ENCODE measurements at regions not wholly inside any gene's neighbourhood (a gene's known extent, or its start where the extent isn't known, plus 50 kb on each side); places are given as distances from the start of the nearest gene placed in this dataset.

DNA sequence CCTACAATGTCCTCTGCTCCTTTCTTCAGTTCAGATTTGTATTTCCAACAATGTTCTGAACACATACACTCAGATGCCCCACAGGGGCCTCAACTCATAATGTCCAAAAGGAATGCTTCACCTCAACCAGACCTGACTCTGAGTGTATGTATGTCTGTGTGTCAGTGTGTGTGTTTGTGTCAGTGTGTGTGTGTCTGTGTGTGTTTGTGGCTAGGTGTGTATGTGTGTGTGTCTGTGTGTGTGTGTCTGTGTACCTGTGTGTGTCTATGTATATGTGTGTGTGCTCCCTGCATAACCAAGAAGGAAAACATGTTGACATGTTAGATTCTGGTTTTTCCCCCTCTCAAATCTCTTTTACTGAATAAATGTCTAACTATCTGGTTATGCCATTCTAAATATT is 87.3 kb upstream of the PCSK1 start:
- Histone ChIP-seq H3K36me3 (no peaks in the 10 kb centered on the region), H3K27me3 (no peaks in the 10 kb centered on the region), H3K9me3 (peaks cover 0 to 1% (median 0%) of the 10 kb centered on the region in 4 donors), H3K4me1 (peaks cover 0 to 7% (median 3%) of the 10 kb centered on the region in 4 donors), H3K27ac (no peak overlapping the region), H3K4me3 (no peak overlapping the region)
- intact Hi-C loops (cut with DNase I), result no loop called here
- TF ChIP-seq POLR2AphosphoS5 (IDR thresholded peaks at IDR 0.05) (no peak), POLR2A (IDR thresholded peaks at IDR 0.05) (no peak), EP300 (IDR thresholded peaks at IDR 0.05) (no peak)
- TF ChIP-seq, protein P1, sequence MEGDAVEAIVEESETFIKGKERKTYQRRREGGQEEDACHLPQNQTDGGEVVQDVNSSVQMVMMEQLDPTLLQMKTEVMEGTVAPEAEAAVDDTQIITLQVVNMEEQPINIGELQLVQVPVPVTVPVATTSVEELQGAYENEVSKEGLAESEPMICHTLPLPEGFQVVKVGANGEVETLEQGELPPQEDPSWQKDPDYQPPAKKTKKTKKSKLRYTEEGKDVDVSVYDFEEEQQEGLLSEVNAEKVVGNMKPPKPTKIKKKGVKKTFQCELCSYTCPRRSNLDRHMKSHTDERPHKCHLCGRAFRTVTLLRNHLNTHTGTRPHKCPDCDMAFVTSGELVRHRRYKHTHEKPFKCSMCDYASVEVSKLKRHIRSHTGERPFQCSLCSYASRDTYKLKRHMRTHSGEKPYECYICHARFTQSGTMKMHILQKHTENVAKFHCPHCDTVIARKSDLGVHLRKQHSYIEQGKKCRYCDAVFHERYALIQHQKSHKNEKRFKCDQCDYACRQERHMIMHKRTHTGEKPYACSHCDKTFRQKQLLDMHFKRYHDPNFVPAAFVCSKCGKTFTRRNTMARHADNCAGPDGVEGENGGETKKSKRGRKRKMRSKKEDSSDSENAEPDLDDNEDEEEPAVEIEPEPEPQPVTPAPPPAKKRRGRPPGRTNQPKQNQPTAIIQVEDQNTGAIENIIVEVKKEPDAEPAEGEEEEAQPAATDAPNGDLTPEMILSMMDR (IDR thresholded peaks at IDR 0.05), result no peak
- no peak for DNase-seq

DNA sequence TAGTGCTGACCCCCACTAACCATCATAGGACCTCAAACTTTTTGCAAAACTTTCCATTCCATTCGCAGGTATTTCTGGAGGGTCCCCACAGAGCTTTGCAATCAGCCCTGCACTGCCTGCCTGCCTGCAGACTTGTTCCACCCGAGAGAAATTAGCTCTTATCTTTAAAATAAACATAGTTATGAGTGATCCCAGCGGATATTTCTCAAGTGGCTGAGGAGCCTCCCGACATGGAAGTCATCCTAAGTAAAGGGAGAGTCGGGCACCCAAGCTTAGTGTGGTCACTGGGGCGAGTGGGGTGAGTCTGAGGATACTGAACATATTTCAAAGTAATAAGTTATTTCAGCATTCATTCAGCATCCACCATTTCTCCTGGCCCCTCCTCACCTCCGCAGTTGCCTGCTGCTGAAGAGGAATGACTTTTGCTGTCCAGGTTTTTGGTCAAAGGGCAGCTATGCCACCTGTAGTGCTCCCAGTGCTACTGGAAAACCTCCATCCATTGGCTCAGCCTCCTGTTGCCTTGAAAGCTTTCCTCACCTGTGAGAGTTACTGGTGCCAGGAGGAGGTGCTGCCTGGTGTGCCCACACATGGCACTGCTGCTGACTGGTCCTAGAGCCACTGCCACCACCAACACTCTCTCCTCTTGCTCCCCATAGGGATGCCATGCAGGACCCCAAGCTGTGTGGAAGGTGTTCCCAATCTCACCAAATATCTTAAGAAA is 89.7 kb upstream of the PCSK1 start:
- H3K9me3 ChIP-seq, result no peaks in the 10 kb centered on the region
- H3K27me3 ChIP-seq, result no peaks in the 10 kb centered on the region
- H3K36me3 ChIP-seq, result no peaks in the 10 kb centered on the region
- DNase-seq, result no peak
- no peak overlapping the region for H3K4me3 ChIP-seq
- WGBS, 2 donors, result 52 to 68% methylated on average over 7 of the region's 7 CpGs
- no peaks in the 10 kb centered on the region for H3K4me1 ChIP-seq
- intact Hi-C loops (cut with DNase I), result no loop called here
- H3K27ac ChIP-seq, result no peak overlapping the region
- TF ChIP-seq POLR2AphosphoS5 (IDR thresholded peaks at IDR 0.05), result no peak
- TF ChIP-seq POLR2A (IDR thresholded peaks at IDR 0.05), result no peak
- no peak for TF ChIP-seq EP300 (IDR thresholded peaks at IDR 0.05)
- TF ChIP-seq, protein P1 (IDR thresholded peaks at IDR 0.05), result no peak

DNA sequence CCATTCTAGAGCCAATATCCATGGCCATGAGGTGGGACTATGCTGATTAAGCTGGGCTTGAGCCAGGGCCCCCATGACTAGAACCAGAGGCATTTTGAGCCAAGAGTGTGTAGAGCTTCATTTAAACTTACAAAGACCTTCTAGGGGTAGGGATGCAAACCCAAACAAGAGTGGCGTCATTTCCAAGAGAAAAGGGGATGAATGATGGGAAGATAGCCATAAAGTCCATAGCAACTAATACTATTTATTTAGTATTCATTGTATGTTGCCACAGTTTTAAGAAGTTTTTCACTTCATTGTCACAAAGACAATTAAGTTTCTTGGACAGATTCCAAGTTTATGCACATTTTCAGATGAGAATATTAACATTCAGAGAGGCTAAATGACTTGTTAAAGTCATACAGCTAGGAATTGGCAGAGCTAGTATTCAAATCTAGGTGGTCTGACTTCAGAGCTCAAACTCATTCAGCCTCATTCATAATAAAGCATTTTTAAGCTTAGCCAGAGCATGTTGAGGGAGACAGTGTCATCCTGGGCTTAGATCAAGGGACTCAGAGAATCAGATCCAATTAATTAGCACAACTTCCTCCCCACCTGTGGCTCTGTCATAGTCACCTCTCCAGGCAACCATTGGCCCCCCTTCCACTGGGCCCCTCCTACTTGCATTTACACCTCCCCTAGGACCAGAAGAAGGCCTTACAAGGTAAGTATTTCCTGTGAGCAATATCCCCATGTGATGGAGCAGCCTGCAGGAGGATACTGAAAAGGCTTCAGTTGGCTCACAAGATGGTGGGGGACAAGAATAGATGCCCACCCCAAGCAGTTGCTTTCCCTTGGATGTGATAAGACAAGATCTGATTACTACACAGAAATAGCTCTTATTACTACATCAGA is 95.0 kb upstream of the PCSK1 start:
- Histone ChIP-seq H3K36me3 (no peaks in the 10 kb centered on the region), H3K9me3 (no peaks in the 10 kb centered on the region), H3K4me1 (no peaks in the 10 kb centered on the region), H3K27ac (no peak overlapping the region), H3K27me3 (no peaks in the 10 kb centered on the region), H3K4me3 (no peak overlapping the region)
- WGBS, 2 donors, result 69 to 97% methylated on average over 1 of the region's 1 CpG
- intact Hi-C loops (cut with DNase I), result no loop called here
- TF ChIP-seq, protein P1 (IDR thresholded peaks at IDR 0.05), result no peak
- no peak for DNase-seq

DNA sequence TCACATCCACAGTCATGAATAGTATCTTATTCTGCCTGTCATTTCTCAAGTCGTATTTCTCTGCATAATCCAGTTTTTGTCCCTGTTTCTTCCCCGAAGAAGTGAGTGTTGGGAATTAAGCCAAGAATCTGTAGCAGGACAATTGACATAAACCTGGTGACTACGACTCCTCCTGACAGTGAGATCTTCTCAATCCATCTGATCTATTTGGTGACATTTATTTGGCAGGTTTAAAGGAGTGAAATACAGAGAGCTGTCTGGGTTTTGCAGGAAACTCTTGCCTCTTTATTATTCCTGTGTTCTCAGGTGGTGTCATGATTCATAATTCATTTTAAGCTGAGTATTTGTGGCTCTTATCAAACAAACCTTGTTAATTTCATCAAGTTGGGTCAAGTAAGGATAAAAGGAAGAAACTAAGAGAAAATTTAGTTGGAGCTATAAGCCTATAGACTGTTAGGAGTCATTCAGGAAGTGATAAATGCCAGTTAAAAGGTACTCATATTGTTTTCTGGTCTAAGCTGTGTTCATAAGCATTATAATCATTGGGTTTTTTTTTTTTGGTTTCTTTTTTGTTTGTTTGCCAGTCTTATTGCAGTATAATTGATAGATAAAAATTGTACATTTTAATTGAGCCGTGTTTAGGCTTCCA is 95.9 kb upstream of the PCSK1 start:
- Histone ChIP-seq H3K27me3 (no peaks in the 10 kb centered on the region), H3K4me3 (no peak overlapping the region), H3K36me3 (no peaks in the 10 kb centered on the region), H3K27ac (no peak overlapping the region), H3K9me3 (no peaks in the 10 kb centered on the region), H3K4me1 (no peaks in the 10 kb centered on the region)
- TF ChIP-seq POLR2A (IDR thresholded peaks at IDR 0.05), result no peak
- TF ChIP-seq POLR2AphosphoS5 (IDR thresholded peaks at IDR 0.05), result no peak
- TF ChIP-seq, protein P1 (IDR thresholded peaks at IDR 0.05), result no peak
- no peak for TF ChIP-seq EP300 (IDR thresholded peaks at IDR 0.05)
- WGBS, 2 donors, result 54 to 65% methylated on average over 4 of the region's 4 CpGs
- DNase-seq, result no peak
- intact Hi-C loops (cut with DNase I), result no loop called here
